MCF 10A (cell line): ENCODE measurements at regions not wholly inside any gene's neighbourhood (a gene's known extent, or its start where the extent isn't known, plus 50 kb on each side); places are given as distances from the start of the nearest gene placed in this dataset.
"Not testable (repeated sequence)": the region's sequence is repeated elsewhere in the genome, so short reads cannot be mapped to it uniquely, and the experiment has no call there.

ENCODE experiments used
- BruUV-seq: library from RNA; stranded (reverse); fragments of 400-500 nt; replicated peaks from 2 replicates; lab custom pipeline; 2021; lab: Mats Ljungman, UMichigan
- CTCF ChIA-PET: fragments of 300-600 bp; sonication (Branson Sonifier 250); formaldehyde crosslinking; extraction: SDS; loops from one replicate; lab custom pipeline; 2021; ENCODE audit warnings: antibody characterized with exemption, inconsistent platforms; lab: Yijun Ruan, JAX
- POLR2A ChIA-PET: fragments of 300-600, 350-650 bp; sonication (Branson Sonifier 250); formaldehyde crosslinking; extraction: SDS; loops from one replicate; lab custom pipeline; 2020; ENCODE audit warnings: antibody characterized with exemption, inconsistent platforms; lab: Yijun Ruan, JAX
- DNase-seq: peaks from one replicate; pipeline ENCODE4 v3.0.0-alpha.2; 2018; ENCODE audit not compliant: unreplicated experiment
- H3K27ac Mint-ChIP-seq: one replicate; pipeline ENCODE4 v1.8.0; 2022; ENCODE audit warnings: mild to moderate bottlenecking, low read depth, mixed read lengths; ENCODE audit not compliant: unreplicated experiment
- H3K27me3 Mint-ChIP-seq: one replicate; pipeline ENCODE4 v1.8.0; 2022; ENCODE audit warnings: mixed read lengths; ENCODE audit not compliant: insufficient read depth, unreplicated experiment
- H3K36me3 Mint-ChIP-seq: one replicate; pipeline ENCODE4 v1.8.0; 2022; ENCODE audit warnings: mild to moderate bottlenecking, moderate library complexity, mixed read lengths; ENCODE audit not compliant: insufficient read depth, unreplicated experiment
- H3K4me1 Mint-ChIP-seq: one replicate; pipeline ENCODE4 v1.8.0; 2022; ENCODE audit warnings: mixed read lengths; ENCODE audit not compliant: insufficient read depth, unreplicated experiment
- H3K4me3 Mint-ChIP-seq: one replicate; pipeline ENCODE4 v1.8.0; 2022; ENCODE audit warnings: mild to moderate bottlenecking, moderate library complexity, mixed read lengths; ENCODE audit not compliant: unreplicated experiment
- H3K9me3 Mint-ChIP-seq: one replicate; pipeline ENCODE4 v1.8.0; 2022; ENCODE audit warnings: mixed read lengths; ENCODE audit not compliant: unreplicated experiment
- intact Hi-C: fragments of 100-400 bp; cut with micrococcal nuclease; formaldehyde crosslinking; loops from 2 replicates; pipeline ENCODE4 v1.14.1; 2022
- TF ChIP-seq, protein P1 (sequence below): fragments of 200-600 bp; IDR thresholded peaks from one replicate; pipeline ENCODE4 v1.8.0; 2022; ENCODE audit warnings: antibody characterized with exemption, mild to moderate bottlenecking; ENCODE audit not compliant: unreplicated experiment

DNA sequence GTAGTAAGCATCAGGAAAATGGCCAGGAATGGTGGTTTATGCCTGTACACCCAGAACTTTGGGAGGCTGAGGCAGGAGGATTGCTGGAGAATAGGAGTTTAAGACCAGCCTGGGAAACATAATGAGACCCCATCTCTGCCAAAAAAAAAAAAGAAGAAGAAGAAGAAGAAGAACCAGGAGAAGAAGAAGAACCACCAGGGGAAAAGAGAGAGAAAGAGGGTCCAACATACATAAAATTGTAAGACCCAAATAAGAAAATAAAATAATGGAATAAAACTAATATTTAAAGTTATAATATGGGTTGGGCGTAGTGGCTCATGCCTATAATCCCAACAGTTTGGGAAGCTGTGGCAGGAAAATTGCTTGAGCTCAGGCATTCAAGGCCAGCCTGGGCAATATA is 408.4 kb downstream of the ZFHX3 start:
- Mint-ChIP-seq H3K4me3 (no peak overlapping the region), H3K36me3 (no peaks in the 10 kb centered on the region), H3K27me3 (no peaks in the 10 kb centered on the region), H3K9me3 (peaks cover 21% of the 10 kb centered on the region), H3K27ac (no peak overlapping the region), H3K4me1 (peaks cover 16% of the 10 kb centered on the region)
- CTCF ChIA-PET: interaction anchor here (0.6 kb wide), 2 partner anchors 47 to 440 kb away, joined by 3 read pairs; no protein-coding TSS in a partner anchor
- TF ChIP-seq, protein P1, sequence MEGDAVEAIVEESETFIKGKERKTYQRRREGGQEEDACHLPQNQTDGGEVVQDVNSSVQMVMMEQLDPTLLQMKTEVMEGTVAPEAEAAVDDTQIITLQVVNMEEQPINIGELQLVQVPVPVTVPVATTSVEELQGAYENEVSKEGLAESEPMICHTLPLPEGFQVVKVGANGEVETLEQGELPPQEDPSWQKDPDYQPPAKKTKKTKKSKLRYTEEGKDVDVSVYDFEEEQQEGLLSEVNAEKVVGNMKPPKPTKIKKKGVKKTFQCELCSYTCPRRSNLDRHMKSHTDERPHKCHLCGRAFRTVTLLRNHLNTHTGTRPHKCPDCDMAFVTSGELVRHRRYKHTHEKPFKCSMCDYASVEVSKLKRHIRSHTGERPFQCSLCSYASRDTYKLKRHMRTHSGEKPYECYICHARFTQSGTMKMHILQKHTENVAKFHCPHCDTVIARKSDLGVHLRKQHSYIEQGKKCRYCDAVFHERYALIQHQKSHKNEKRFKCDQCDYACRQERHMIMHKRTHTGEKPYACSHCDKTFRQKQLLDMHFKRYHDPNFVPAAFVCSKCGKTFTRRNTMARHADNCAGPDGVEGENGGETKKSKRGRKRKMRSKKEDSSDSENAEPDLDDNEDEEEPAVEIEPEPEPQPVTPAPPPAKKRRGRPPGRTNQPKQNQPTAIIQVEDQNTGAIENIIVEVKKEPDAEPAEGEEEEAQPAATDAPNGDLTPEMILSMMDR: no peak
- BruUV-seq: no TSS peak
- intact Hi-C loops: no loop called here
- POLR2A ChIA-PET: no interaction called here
- no peak for DNase-seq

DNA sequence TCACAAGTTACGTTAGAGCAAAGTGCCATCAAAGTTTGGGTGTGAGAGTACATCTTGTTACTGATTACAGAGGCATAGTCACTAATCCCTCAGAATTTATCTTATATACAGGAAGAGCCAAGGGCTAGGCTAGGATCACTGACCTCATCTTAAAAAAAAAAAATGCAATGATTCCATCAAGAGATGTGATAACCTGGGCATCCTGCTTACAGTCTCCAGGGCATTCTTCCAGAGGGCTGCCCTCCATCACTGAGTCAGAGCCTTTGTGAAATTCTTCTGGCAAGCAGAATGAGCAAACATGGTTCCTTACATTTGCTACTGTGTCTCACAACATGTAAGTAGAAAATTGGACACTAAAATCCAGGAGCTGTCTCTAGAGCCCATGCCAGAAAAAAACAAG is 410.6 kb downstream of the ZFHX3 start:
- peaks cover 16% of the 10 kb centered on the region for H3K4me1 Mint-ChIP-seq
- intact Hi-C loops: no loop called here
- CTCF ChIA-PET: interaction anchor here (0.7 kb wide), 2 partner anchors 8 to 90 kb away, joined by 3 to 5 read pairs; no protein-coding TSS in a partner anchor
- no peak overlapping the region for H3K4me3 Mint-ChIP-seq
- TF ChIP-seq, protein P1: no peak
- no TSS peak for BruUV-seq
- H3K27ac Mint-ChIP-seq: peak overlapping the region; percentile 90
- no peaks in the 10 kb centered on the region for H3K36me3 Mint-ChIP-seq
- peak; percentile 87 for DNase-seq
- H3K9me3 Mint-ChIP-seq: peaks cover 21% of the 10 kb centered on the region
- POLR2A ChIA-PET: interaction anchor here (0.6 to 1.7 kb wide), 7 partner anchors 8 to 395 kb away, joined by 3 to 5 read pairs (median 4); no protein-coding TSS in a partner anchor
- H3K27me3 Mint-ChIP-seq: no peaks in the 10 kb centered on the region

DNA sequence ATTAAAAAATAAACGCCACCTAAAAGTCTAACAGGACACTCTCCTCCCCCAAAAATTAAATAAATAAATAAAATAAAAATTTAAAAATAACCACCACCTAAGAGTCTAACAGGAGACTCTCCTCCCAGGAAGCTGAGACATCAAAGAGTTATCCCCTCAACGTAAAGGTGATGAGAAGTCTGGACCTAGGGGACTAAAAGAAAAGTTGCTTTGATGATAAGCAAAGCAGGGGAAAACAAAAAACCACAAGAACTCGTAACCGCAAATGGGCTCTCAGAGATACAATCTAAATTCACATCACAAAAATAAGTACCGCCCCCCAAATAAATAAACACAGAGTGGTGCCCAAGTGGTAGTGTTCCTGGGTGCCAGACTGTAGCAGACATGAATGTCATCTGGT is 412.2 kb downstream of the ZFHX3 start:
- H3K4me1 Mint-ChIP-seq: peaks cover 16% of the 10 kb centered on the region
- H3K27me3 Mint-ChIP-seq: no peaks in the 10 kb centered on the region
- peak overlapping the region; percentile 57 for H3K27ac Mint-ChIP-seq
- no peaks in the 10 kb centered on the region for H3K36me3 Mint-ChIP-seq
- no TSS peak for BruUV-seq
- intact Hi-C loops: no loop called here
- H3K9me3 Mint-ChIP-seq: peaks cover 13% of the 10 kb centered on the region
- no peak overlapping the region for H3K4me3 Mint-ChIP-seq
- ChIA-PET POLR2A (interaction anchor here (1.1 kb wide), 1 partner anchor 420 kb away, joined by 3 read pairs; no protein-coding TSS in a partner anchor), CTCF (no interaction called here)
- DNase-seq: no peak
- TF ChIP-seq, protein P1: no peak

DNA sequence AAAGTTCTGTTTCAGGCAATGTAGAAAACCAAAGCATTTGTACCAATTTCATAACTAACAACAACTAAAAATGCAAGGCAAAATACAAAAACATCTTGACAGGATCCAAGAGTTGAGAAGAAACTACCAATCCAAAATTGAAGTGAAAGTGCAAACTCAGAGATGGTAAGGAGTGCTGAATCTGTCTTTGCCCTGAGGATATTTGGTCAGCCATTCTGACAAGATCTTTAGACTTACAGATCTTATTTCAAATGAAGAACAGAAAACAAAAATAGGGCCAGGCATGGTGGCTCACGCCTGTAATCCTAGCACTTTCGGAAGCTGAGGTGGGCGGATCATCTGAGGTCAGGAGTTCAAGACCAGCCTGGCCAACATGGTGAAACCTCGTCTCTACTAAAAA is 412.8 kb downstream of the ZFHX3 start:
- Mint-ChIP-seq H3K9me3 (peaks cover 13% of the 10 kb centered on the region), H3K27ac (peak overlapping the region; percentile 57), H3K27me3 (no peaks in the 10 kb centered on the region), H3K4me3 (no peak overlapping the region), H3K4me1 (peaks cover 16% of the 10 kb centered on the region), H3K36me3 (no peaks in the 10 kb centered on the region)
- CTCF ChIA-PET: no interaction called here
- TF ChIP-seq, protein P1: no peak
- peak; percentile 19 for DNase-seq
- intact Hi-C loops: no loop called here
- POLR2A ChIA-PET: no interaction called here
- no TSS peak for BruUV-seq

DNA sequence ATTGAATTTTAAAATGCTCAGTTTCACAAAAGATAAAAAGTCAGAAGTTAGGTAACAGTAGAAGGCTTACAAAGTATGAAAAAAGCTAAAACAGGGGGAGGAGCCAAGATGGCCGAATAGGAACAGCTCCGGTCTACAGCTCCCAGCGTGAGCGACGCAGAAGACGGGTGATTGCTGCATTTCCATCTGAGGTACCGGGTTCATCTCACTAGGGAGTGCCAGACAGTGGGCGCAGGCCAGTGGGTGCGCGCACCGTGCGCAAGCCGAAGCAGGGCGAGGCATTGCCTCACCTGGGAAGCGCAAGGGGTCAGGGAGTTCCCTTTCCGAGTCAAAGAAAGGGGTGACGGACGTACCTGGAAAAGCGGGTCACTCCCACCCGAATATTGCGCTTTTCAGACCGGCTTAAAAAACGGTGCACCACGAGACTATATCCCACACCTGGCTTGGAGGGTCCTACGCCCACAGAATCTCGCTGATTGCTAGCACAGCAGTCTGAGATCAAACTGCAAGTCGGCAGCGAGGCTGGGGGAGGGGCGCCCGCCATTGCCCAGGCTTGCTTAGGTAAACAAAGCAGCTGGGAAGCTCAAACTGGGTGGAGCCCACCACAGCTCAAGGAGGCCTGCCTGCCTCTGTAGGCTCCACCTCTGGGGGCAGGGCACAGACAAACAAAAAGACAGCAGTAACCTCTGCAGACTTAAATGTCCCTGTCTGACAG is 420.6 kb downstream of the ZFHX3 start:
- intact Hi-C loops, POLR2A ChIA-PET, H3K9me3 Mint-ChIP-seq, BruUV-seq, H3K27me3 Mint-ChIP-seq, H3K4me1 Mint-ChIP-seq, H3K36me3 Mint-ChIP-seq: not testable (repeated sequence)
- CTCF ChIA-PET: interaction anchor here (0.6 to 0.9 kb wide), 2 partner anchors 169 to 428 kb away, joined by 3 read pairs; no protein-coding TSS in a partner anchor
- H3K27ac Mint-ChIP-seq: peak overlapping the region; percentile 85
- H3K4me3 Mint-ChIP-seq: peak overlapping the region; percentile 72
- peak; percentile 24 for DNase-seq
